ENCODE measurements at regions not wholly inside any gene's neighbourhood (a gene's known extent, or its start where the extent isn't known, plus 50 kb on each side); places are given as distances from the start of the nearest gene placed in this dataset.

DNA sequence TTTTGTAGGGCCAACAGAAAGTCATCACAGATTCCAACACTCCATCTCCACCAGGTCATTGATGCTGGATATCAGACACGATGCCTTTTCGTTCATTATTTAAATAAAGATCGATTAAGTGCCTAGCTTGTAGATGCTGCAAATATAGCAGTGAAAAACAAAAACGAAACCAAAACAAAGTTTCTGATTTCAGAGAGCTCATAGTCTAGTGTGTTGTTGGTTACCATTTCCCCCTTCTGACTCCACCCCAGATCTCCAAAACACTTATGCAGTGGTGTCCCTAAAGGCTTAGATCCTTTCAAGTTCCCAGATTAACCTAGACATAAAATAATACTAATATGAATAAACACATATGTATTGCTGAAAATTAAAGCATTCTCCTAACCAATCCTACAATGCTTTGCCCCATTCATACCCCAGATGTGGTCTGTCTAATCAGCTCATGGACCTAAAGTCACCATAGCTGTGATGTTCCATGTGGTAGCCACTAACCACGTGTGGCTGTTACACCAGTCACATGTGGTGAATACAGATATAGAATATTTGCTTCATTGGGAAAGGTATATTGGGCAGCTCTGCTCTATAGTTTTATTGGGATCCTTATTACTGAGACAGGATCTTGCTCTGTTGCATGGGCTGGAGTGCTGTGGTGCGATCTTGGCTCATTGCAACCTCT, 787.2 kb downstream of the TDRD15 start:
- Histone ChIP-seq H3K27me3 (no peaks in the 10 kb centered on the region), H3K36me3 (ENCODE audit: low read depth, missing control alignments) (no peaks in the 10 kb centered on the region), H3K9me3 (no peaks in the 10 kb centered on the region), H3K4me3 (no peak overlapping the region), H3K27ac (no peak overlapping the region), H3K4me1 (no peaks in the 10 kb centered on the region)
- TF ChIP-seq, protein P1, sequence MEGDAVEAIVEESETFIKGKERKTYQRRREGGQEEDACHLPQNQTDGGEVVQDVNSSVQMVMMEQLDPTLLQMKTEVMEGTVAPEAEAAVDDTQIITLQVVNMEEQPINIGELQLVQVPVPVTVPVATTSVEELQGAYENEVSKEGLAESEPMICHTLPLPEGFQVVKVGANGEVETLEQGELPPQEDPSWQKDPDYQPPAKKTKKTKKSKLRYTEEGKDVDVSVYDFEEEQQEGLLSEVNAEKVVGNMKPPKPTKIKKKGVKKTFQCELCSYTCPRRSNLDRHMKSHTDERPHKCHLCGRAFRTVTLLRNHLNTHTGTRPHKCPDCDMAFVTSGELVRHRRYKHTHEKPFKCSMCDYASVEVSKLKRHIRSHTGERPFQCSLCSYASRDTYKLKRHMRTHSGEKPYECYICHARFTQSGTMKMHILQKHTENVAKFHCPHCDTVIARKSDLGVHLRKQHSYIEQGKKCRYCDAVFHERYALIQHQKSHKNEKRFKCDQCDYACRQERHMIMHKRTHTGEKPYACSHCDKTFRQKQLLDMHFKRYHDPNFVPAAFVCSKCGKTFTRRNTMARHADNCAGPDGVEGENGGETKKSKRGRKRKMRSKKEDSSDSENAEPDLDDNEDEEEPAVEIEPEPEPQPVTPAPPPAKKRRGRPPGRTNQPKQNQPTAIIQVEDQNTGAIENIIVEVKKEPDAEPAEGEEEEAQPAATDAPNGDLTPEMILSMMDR (IDR thresholded peaks at IDR 0.05) = no peak
- TF ChIP-seq POLR2A (IDR thresholded peaks at IDR 0.05) = no peak
- intact Hi-C loops (cut with DNase I; ENCODE audit: low total_unique reads) = no loop called here
- 79 to 84% methylated on average over 6 of the region's 6 CpGs for WGBS, 2 donors
- no peak for DNase-seq

DNA sequence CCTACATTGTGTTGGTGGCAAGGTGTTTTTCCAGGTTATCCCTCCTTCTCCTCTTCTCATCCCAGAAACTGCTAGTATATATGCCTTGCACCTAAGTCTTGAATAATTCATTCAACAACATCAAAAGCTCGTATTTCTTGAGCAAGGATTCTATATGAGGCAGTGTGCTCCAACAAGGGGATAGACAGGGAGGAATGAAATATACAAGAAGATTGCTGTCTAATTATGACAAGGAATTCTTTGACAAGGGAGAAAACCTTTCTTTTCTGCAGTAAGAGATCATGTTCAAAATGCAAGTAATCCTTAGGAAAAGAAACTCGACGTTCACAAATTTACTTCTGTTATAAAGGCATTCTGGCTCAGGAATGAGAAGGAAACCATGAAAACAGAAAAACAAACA, 788.6 kb downstream of the TDRD15 start:
- intact Hi-C loops (cut with DNase I; ENCODE audit: low total_unique reads) = no loop called here
- TF ChIP-seq, protein P1 (IDR thresholded peaks at IDR 0.05) = no peak
- TF ChIP-seq POLR2A (IDR thresholded peaks at IDR 0.05) = no peak
- no peaks in the 10 kb centered on the region for H3K9me3 ChIP-seq
- 82 to 84% methylated on average over 3 of the region's 3 CpGs for WGBS, 2 donors
- H3K36me3 ChIP-seq (ENCODE audit: low read depth, missing control alignments) = no peaks in the 10 kb centered on the region
- DNase-seq = no peak
- no peaks in the 10 kb centered on the region for H3K27me3 ChIP-seq
- no peaks in the 10 kb centered on the region for H3K4me1 ChIP-seq
- no peak overlapping the region for H3K4me3 ChIP-seq
- no peak overlapping the region for H3K27ac ChIP-seq

DNA sequence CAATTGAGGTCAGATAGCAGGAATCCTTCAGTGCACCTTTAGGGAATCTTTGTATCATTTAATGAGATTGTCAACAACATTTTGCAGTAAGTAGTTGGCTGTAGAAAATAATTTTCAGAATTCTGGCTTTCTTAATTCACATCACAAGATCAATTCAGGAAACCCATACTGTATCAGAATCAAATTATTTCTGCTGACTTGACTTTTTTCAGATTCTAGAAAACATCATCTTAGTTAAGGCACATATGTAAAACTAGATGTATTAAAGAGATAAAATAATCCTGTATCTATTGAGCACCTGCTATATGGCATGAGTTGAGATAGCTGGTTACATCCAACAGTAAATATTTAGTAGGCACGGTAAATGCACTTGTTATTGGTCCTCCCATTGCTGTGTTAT, 791.4 kb downstream of the TDRD15 start:
- H3K9me3 ChIP-seq = no peaks in the 10 kb centered on the region
- no peak for DNase-seq
- TF ChIP-seq POLR2A (IDR thresholded peaks at IDR 0.05) = no peak
- TF ChIP-seq, protein P1 (IDR thresholded peaks at IDR 0.05) = no peak
- 96 to 97% methylated on average over 1 of the region's 1 CpG for WGBS, 2 donors
- intact Hi-C loops (cut with DNase I; ENCODE audit: low total_unique reads) = no loop called here
- H3K36me3 ChIP-seq (ENCODE audit: low read depth, missing control alignments) = no peaks in the 10 kb centered on the region
- H3K4me1 ChIP-seq = no peaks in the 10 kb centered on the region
- no peak overlapping the region for H3K4me3 ChIP-seq
- H3K27me3 ChIP-seq = no peaks in the 10 kb centered on the region
- H3K27ac ChIP-seq = no peak overlapping the region

DNA sequence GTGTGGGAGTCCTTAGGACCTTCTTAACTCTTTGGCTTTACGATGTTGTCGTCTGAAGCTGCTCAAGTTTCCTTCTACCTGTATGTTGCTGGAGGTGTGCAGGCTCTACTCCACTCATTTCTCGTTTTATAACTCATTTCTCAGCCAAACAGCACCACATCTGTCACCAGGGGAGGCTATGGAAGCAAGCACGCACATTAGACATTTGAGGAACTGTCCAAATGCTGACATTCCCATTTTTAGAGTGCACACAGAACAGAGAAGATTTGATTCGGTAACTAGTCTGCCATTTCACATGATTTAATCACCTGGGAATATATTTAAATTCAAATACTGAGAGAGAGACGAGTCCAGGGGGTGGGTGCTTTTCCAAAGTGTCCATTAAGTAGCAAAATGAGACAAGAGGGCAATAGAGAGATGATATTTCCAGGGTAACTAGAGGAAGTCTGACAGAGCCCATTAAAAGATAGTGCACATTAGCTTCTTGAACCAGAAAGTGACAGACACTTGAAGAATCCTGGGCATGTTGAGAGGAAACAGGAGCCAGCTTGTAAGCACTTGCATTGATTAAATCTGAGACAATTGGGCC, 793.3 kb downstream of the TDRD15 start:
- Histone ChIP-seq H3K4me3 (no peak overlapping the region), H3K27me3 (no peaks in the 10 kb centered on the region), H3K27ac (no peak overlapping the region), H3K36me3 (ENCODE audit: low read depth, missing control alignments) (no peaks in the 10 kb centered on the region), H3K9me3 (no peaks in the 10 kb centered on the region), H3K4me1 (no peaks in the 10 kb centered on the region)
- DNase-seq = no peak
- intact Hi-C loops (cut with DNase I; ENCODE audit: low total_unique reads) = no loop called here
- TF ChIP-seq POLR2A (IDR thresholded peaks at IDR 0.05) = no peak
- TF ChIP-seq, protein P1 (IDR thresholded peaks at IDR 0.05) = no peak
- 44 to 54% methylated on average over 6 of the region's 6 CpGs for WGBS, 2 donors

DNA sequence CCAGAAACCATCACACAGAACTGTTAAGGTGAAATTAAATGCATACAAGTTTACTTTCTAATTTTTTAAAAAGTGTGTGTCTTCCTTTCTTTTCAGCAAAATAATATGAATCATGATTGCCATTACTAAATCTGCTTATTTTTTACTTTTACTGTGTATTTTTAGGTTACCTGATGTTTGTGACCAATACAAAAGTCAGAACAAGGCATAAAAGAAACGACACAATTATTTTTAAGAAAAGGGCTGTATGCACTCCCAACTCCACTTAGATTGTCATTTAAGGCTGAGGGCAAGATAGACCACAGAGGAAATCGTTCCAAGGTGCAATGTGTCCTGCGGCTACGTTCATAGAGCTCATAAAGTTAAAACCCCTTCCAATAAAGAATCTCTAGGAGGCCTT, 797.0 kb downstream of the TDRD15 start:
- no peaks in the 10 kb centered on the region for H3K4me1 ChIP-seq
- H3K4me3 ChIP-seq = no peak overlapping the region
- 80 to 82% methylated on average over 4 of the region's 4 CpGs for WGBS, 2 donors
- TF ChIP-seq POLR2A (IDR thresholded peaks at IDR 0.05) = no peak
- TF ChIP-seq, protein P1 (IDR thresholded peaks at IDR 0.05) = no peak
- no peaks in the 10 kb centered on the region for H3K27me3 ChIP-seq
- no peaks in the 10 kb centered on the region for H3K9me3 ChIP-seq
- H3K27ac ChIP-seq = no peak overlapping the region
- intact Hi-C loops (cut with DNase I; ENCODE audit: low total_unique reads) = no loop called here
- no peaks in the 10 kb centered on the region for H3K36me3 ChIP-seq (ENCODE audit: low read depth, missing control alignments)
- no peak for DNase-seq

Measured in testis (tissue), 2 donors.